ENCODE measurements at regions not wholly inside any gene's neighbourhood (a gene's known extent, or its start where the extent isn't known, plus 50 kb on each side); places are given as distances from the start of the nearest gene placed in this dataset.

- intact Hi-C loops (cut with micrococcal nuclease): no loop called here
- CTCF ChIA-PET: interaction anchor here (1.1 to 1.7 kb wide), 3 partner anchors 10 to 116 kb away, joined by 3 to 7 read pairs (median 3); no protein-coding TSS in a partner anchor
- TF ChIP-seq CTCF (IDR thresholded peaks at IDR 0.05; ENCODE audit: unreplicated experiment): no peak
- POLR2A ChIA-PET: interaction anchor here (0.7 to 2.8 kb wide), 4 partner anchors 11 to 26 kb away, joined by 3 to 13 read pairs (median 4); no protein-coding TSS in a partner anchor
- peak; percentile 38 for DNase-seq (ENCODE audit: unreplicated experiment)
- Mint-ChIP-seq H3K36me3 (ENCODE audit: insufficient read depth, unreplicated experiment) (peaks cover 98% of the 10 kb centered on the region), H3K4me3 (ENCODE audit: unreplicated experiment) (no peak overlapping the region), H3K9me3 (ENCODE audit: unreplicated experiment) (no peaks in the 10 kb centered on the region), H3K4me1 (ENCODE audit: insufficient read depth, unreplicated experiment) (peaks cover 13% of the 10 kb centered on the region), H3K27ac (ENCODE audit: low read depth, unreplicated experiment) (peak overlapping the region; percentile 85), H3K27me3 (ENCODE audit: insufficient read depth, unreplicated experiment) (no peaks in the 10 kb centered on the region)
- BruUV-seq (replicated peaks): no TSS peak
Observed at GRCh38 chr7:130865408-130866236, 131.6 kb upstream of the KLF14 start.

DNA sequence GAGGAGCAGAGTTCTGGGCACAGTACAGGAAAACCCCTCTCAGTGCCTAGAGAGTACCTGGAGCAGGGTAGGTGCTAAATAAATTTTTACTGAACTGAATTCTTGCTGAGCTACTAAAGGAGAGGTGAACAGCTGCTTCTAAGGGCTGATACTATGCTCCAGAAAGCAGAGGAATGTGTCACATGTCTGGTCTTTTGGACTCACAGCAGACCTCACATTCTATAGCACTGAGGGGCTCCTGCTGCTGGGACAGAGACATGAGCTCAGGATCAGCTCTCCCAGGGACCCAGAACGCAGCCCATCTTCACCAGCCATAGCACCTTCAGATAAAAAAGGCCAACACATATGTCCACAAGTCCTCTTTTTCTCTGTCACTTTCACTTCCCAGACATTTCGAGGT is 133.0 kb upstream of the KLF14 start:
- H3K27me3 Mint-ChIP-seq (ENCODE audit: insufficient read depth, unreplicated experiment): no peaks in the 10 kb centered on the region
- H3K36me3 Mint-ChIP-seq (ENCODE audit: insufficient read depth, unreplicated experiment): peaks cover 96% of the 10 kb centered on the region
- no peak overlapping the region for H3K4me3 Mint-ChIP-seq (ENCODE audit: unreplicated experiment)

DNA sequence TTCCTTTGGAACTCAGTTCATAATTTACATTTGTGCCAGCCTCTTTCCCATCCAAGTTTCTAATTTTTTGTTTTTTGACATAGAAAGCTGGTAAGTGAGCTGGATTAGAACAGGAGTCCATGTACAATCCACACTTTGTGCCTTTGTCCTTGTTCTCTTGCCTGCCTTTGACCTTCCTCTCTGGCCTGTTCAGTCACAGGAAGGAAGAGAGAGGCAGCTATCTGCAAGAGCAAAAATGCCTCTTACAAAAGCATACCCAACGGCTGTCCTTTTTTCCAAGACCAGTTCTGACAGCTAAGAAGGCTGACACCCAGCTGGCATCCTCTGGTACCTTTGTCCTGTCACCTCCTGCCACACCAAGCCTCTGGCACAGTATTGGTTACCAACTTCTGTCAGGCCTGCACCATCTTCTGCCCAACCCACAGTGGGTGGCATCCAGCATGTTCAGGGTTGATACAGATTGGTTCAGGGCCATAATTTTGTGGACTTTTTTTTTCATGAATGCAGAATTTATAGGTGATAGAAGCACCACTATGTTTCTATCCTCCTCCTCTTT is 133.7 kb upstream of the KLF14 start:
- Mint-ChIP-seq H3K36me3 (ENCODE audit: insufficient read depth, unreplicated experiment) (peaks cover 96% of the 10 kb centered on the region), H3K4me3 (ENCODE audit: unreplicated experiment) (no peak overlapping the region), H3K27me3 (ENCODE audit: insufficient read depth, unreplicated experiment) (no peaks in the 10 kb centered on the region), H3K27ac (ENCODE audit: low read depth, unreplicated experiment) (peak overlapping the region; percentile 0), H3K4me1 (ENCODE audit: insufficient read depth, unreplicated experiment) (peaks cover 18% of the 10 kb centered on the region), H3K9me3 (ENCODE audit: unreplicated experiment) (no peaks in the 10 kb centered on the region)
- no peak for DNase-seq (ENCODE audit: unreplicated experiment)
- intact Hi-C loops (cut with micrococcal nuclease): no loop called here
- POLR2A ChIA-PET: interaction anchor here (0.7 to 2.8 kb wide), 10 partner anchors 10 to 81 kb away, joined by 3 to 13 read pairs (median 4); no protein-coding TSS in a partner anchor
- CTCF ChIA-PET: interaction anchor here (0.7 to 2.1 kb wide), 5 partner anchors 8 to 173 kb away, joined by 3 to 9 read pairs (median 7); no protein-coding TSS in a partner anchor
- TF ChIP-seq CTCF (IDR thresholded peaks at IDR 0.05; ENCODE audit: unreplicated experiment): no peak
- BruUV-seq (replicated peaks): no TSS peak

More for the DNA sequence above, 133.0 kb upstream of the KLF14 start:
- no TSS peak for BruUV-seq (replicated peaks)
- no peak for DNase-seq (ENCODE audit: unreplicated experiment)
- POLR2A ChIA-PET: interaction anchor here (0.7 to 2.8 kb wide), 6 partner anchors 13 to 81 kb away, joined by 3 to 13 read pairs (median 6); no protein-coding TSS in a partner anchor
- Mint-ChIP-seq H3K27ac (ENCODE audit: low read depth, unreplicated experiment) (peak overlapping the region; percentile 85), H3K9me3 (ENCODE audit: unreplicated experiment) (no peaks in the 10 kb centered on the region), H3K4me1 (ENCODE audit: insufficient read depth, unreplicated experiment) (peaks cover 13% of the 10 kb centered on the region)
- TF ChIP-seq CTCF (IDR thresholded peaks at IDR 0.05; ENCODE audit: unreplicated experiment): no peak
- intact Hi-C loops (cut with micrococcal nuclease): no loop called here
- CTCF ChIA-PET: interaction anchor here (0.6 to 1.7 kb wide), 4 partner anchors 8 to 1233 kb away, joined by 3 to 7 read pairs (median 4); no protein-coding TSS in a partner anchor

- H3K27me3 Mint-ChIP-seq (ENCODE audit: insufficient read depth, unreplicated experiment): no peaks in the 10 kb centered on the region
- intact Hi-C loops (cut with micrococcal nuclease): no loop called here
Observed at GRCh38 chr7:130868139-130868538, 134.1 kb upstream of the KLF14 start.

More at GRCh38 chr7:130868139-130868538, 134.1 kb upstream of the KLF14 start:
- ChIA-PET POLR2A (interaction anchor here (0.7 to 2.8 kb wide), 10 partner anchors 10 to 92 kb away, joined by 3 to 13 read pairs (median 4); no protein-coding TSS in a partner anchor), CTCF (interaction anchor here (0.7 to 2.1 kb wide), 4 partner anchors 16 to 172 kb away, joined by 3 to 9 read pairs (median 6); no protein-coding TSS in a partner anchor)
- no TSS peak for BruUV-seq (replicated peaks)
- Mint-ChIP-seq H3K36me3 (ENCODE audit: insufficient read depth, unreplicated experiment) (peaks cover 96% of the 10 kb centered on the region), H3K4me1 (ENCODE audit: insufficient read depth, unreplicated experiment) (peaks cover 19% of the 10 kb centered on the region), H3K27ac (ENCODE audit: low read depth, unreplicated experiment) (peak overlapping the region; percentile 0), H3K9me3 (ENCODE audit: unreplicated experiment) (no peaks in the 10 kb centered on the region), H3K4me3 (ENCODE audit: unreplicated experiment) (no peak overlapping the region)
- no peak for DNase-seq (ENCODE audit: unreplicated experiment)
- TF ChIP-seq CTCF (IDR thresholded peaks at IDR 0.05; ENCODE audit: unreplicated experiment): no peak
